Ovary (tissue), 7 donors: ENCODE measurements at regions not wholly inside any gene's neighbourhood (a gene's known extent, or its start where the extent isn't known, plus 50 kb on each side); places are given as distances from the start of the nearest gene placed in this dataset.

ENCODE experiments used
- DNase-seq, 5 donors: peaks; one replicate each; pipeline ENCODE4 v3.0.0-alpha.2; 2019 to 2020
- H3K27ac ChIP-seq, 2 donors: fragments of 200-600 bp; one replicate each; pipeline versions ENCODE4 v1.5.1 to v1.8.0; 2019 to 2022
- H3K27me3 ChIP-seq: fragments of 200-600 bp; one replicate; pipeline ENCODE4 v1.8.0; 2022
- H3K36me3 ChIP-seq: fragments of 200-600 bp; sonication (generic); one replicate; pipeline ENCODE4 v1.5.1; 2019
- H3K4me1 ChIP-seq: one replicate; pipeline ENCODE4 v1.8.1; 2013; ENCODE audit warnings: mild to moderate bottlenecking, moderate library complexity; ENCODE audit not compliant: insufficient read depth
- H3K4me3 ChIP-seq: fragments of 200-600 bp; sonication (generic); one replicate; pipeline ENCODE4 v1.5.1; 2017
- H3K9me3 ChIP-seq, 2 donors: fragments of 200-600 bp in 1 of 2; sonication (generic) in 1 of 2; one replicate each; pipeline versions ENCODE4 v1.5.1 to v1.8.1; 2013 to 2019; ENCODE audit warnings: mild to moderate bottlenecking in 1 of 2, moderate library complexity in 1 of 2
- CTCF ChIP-seq, 3 donors: fragments of 450-650 bp in 2 of 3; fragments of 200-600 bp in 1 of 3; IDR thresholded peaks; one replicate each; pipeline versions ENCODE4 v1.5.1 to v1.8.0; 2016 to 2022; ENCODE audit warnings: antibody characterized with exemption in 3 of 3, mild to moderate bottlenecking in 1 of 3
- EP300 ChIP-seq: sonication (generic); formaldehyde crosslinking; IDR thresholded peaks from one replicate; pipeline ENCODE4 v1.6.1; 2017; ENCODE audit warnings: antibody characterized with exemption
- POLR2A ChIP-seq: fragments of 450-650 bp; IDR thresholded peaks from one replicate; pipeline ENCODE4 v1.6.1; 2017; ENCODE audit warnings: antibody characterized with exemption, mild to moderate bottlenecking, moderate library complexity
- WGBS, 3 donors: extraction: QIAGEN DNeasy Blood & Tissue Kit in 1 of 3; methylation state at CpG; one replicate each; pipeline versions ENCODE4 v1.1.5 to v1.1.7; 2013 to 2017; 5-methylcytosine and 5-hydroxymethylcytosine counted together
- intact Hi-C, 4 donors: fragments of 100-400 bp; cut with DNase I; formaldehyde crosslinking; loops; one replicate each; pipeline versions ENCODE4 v1.11.0 to v1.15.1; 2022 to 2023
- donor health status: DM: no; HTN: no; CAD: no; lungs with moderate emphysema.
- donor health status: DM: no; HTN: no; CAD: no.
- donor health status: Bipolar disorder and iron deficiency.
- donor health status: DM: no; HTN: no; CAD: no.
- donor health status: DM: yes; HTN: yes; CAD: no.

- Histone ChIP-seq H3K36me3 (no peaks in the 10 kb centered on the region), H3K4me1 (no peaks in the 10 kb centered on the region), H3K9me3 (no peaks in the 10 kb centered on the region), H3K4me3 (no peak overlapping the region), H3K27ac (no peak overlapping the region), H3K27me3 (no peaks in the 10 kb centered on the region)
- no peak for TF ChIP-seq POLR2A
- no peak for TF ChIP-seq CTCF (IDR thresholded peaks at IDR 0.05)
- TF ChIP-seq EP300 = no peak
- intact Hi-C loops = no loop called here
- WGBS, 3 donors = 90 to 92% (median 90%) methylated on average over 3 of the region's 3 CpGs
- DNase-seq = no peak
Measured at GRCh38 chr19:34828156-34828555, 55.1 kb upstream of the ZNF599 start.

DNA sequence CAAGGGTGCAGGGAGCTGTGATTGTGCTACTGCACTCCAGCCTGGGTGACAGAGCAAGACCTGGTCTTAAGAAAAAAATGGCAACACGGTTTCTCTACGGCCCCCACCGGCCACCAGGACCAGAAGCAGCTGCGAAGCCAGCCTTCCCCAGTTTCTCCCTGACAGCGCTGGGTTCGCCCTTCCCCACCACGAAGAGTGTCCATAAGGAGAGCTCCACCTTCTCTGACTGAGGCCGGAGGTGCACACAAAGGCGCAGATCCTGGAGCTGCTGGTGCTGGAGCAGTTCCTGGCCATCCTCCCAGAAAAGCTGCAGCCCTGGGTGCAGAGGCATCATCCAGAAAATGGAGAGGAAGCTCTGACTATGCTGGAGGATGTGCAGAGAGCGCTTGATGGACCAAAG is 52.2 kb upstream of the ZNF599 start:
- Histone ChIP-seq H3K9me3 (no peaks in the 10 kb centered on the region), H3K4me1 (no peaks in the 10 kb centered on the region), H3K36me3 (no peaks in the 10 kb centered on the region), H3K27ac (no peak overlapping the region), H3K27me3 (no peaks in the 10 kb centered on the region), H3K4me3 (no peak overlapping the region)
- intact Hi-C loops = no loop called here
- 81 to 88% (median 81%) methylated on average over 10 of the region's 10 CpGs for WGBS, 3 donors
- no peak for TF ChIP-seq CTCF (IDR thresholded peaks at IDR 0.05)
- TF ChIP-seq EP300 = no peak
- no peak for TF ChIP-seq POLR2A
- DNase-seq = no peak

DNA sequence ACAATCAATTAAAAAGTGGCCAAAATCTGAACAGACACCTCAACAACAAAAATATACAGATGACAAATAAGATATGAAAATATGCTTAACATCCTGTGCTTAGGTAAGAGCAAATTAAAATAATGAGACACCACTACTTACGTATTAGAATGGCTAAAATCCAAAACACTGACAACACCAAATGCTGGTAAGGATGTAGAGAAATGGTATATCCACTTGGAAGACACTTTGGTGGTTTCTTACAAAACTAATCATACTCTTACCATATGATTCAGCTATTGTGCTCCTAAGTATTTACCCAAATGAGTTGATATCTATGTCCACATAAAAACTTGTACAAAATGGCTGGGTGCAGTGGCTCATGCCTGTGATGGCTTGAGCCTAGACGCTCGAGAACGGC is 51.7 kb upstream of the ZNF599 start:
- no peak for DNase-seq
- Histone ChIP-seq H3K36me3 (no peaks in the 10 kb centered on the region), H3K4me1 (no peaks in the 10 kb centered on the region), H3K27ac (no peak overlapping the region), H3K9me3 (no peaks in the 10 kb centered on the region), H3K4me3 (no peak overlapping the region), H3K27me3 (no peaks in the 10 kb centered on the region)
- 88 to 93% (median 92%) methylated on average over 4 of the region's 4 CpGs for WGBS, 3 donors
- intact Hi-C loops = no loop called here
- TF ChIP-seq CTCF (IDR thresholded peaks at IDR 0.05) (no peak), EP300 (no peak), POLR2A (no peak)
